UCSD-AML1 (cell line): ENCODE measurements at regions not wholly inside any gene's neighbourhood (a gene's known extent, or its start where the extent isn't known, plus 50 kb on each side); places are given as distances from the start of the nearest gene placed in this dataset.

ENCODE experiments used
- DNase-seq: peaks from one replicate; lab custom pipeline; 2025; ENCODE audit not compliant: unreplicated experiment; lab: John Stamatoyannopoulos, UW

DNA sequence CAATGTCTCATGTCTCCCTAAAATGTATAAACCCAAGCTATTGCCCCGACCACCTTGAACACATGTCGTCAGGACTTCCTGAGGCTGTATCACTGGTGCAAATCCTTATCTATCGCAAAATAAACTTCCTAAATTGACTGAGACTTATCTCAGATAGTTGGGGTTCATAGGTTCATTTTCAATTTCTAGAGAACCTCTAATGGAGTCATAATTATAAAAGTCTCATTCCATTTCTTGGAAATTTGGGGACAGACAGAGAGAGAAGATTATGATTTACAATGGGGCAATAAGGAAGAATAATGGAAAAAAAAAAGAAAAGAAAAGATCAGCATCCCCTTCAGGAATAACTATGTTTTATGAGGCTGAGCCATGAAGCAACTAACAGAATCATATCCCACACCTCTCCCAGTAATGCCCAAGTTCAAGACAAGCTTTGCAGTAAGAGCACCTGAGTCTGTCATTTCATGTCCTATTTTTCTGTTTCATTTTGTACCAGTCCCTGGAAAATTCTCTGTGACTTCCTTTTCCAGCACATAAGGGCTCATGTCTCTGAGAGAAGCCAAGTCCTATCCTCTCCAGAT is 70.0 kb upstream of the ETS2 start:
- no peak for DNase-seq

DNA sequence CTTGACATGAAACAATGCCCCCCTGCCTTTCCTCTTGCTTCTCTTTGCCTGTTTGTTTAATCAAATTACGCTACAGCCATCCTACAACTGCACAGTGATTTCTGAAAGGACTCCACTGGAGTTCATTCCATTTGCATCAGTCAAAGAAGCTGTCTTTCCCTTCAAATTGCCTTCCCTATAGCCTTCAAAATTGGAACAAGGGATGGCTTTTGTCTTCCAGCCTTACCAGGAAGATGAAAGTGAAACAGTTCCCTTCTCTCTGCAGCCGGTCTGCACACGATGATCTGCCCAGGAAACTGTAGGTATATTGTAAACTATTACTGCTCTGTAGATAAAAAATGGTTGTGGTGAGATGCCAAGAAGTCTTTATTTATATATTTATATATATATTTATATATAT is 65.6 kb upstream of the ETS2 start:
- no peak for DNase-seq

DNA sequence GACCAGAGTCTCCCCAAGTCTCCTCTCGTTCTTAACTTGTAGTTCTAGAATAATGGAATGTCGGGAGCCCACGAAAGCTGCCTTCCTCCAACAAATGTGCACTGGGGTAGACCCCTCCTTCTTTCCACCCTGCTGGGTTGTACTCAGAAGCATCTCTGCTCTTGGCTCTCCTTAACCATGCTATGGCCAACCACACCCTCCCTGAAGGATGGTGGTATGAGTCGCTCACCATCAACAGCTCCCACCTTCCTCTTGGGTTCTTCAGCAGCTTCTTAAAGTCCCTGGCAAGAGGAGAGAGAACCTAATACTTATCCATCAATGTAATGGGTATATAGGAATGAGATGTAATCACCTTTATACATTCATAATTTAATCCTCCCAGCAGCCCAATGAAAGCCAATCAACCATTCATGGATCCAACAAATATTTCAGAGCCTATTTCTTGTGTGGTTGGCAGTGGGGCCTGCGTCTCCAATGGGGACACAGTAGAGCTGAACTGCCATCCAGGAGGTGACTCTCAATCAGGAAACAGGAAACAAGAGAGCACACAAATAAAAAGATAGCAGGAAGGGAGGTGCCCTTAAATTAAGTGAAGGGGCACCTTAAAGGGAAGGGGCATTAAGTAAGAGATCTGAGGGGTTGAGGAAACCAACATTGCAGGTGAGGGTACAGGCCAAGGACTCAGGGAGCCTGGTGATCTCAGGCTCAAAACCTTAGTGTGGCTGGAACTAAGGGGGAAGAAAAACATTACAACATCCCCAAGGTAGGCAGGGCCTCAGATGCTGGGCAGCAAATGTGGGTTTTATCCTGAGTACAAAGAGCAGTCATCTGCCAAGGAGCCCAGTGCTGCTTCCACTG is 64.4 kb upstream of the ETS2 start:
- no peak for DNase-seq

- DNase-seq = no peak
Observed at GRCh38 chr21:38741950-38742256, 63.8 kb upstream of the ETS2 start.

DNA sequence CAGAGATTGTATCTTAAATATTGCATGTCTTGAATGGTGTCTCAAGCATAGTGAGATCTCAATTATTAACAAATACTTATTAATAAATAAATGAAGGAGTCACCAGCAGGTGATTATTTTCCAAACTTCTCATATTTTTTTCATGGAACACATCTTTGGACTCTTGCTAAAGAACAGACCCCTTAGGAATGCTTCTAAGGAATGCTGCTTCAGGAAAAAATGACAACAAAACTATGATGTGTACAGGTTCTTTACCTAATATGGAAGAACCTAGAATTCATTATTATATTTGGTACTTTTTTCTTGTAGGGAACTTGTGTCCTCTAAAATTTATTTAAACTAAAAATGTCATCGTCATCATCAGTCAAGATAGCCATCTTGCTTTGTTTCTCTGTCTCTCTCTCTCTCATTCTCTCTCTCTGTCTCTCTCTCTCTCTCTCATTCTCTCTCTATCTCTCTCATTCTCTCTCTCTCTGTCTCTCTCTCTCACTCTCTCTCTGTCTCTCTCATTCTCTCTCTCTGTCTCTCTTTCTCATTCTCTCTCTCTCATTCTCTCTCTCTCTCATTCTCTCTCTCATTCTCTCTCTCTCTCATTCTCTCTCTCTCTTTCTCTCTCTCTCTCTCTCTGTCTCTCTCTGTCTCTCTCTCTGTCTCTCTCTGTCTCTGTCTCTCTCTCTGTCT is 63.0 kb upstream of the ETS2 start:
- no peak for DNase-seq

DNA sequence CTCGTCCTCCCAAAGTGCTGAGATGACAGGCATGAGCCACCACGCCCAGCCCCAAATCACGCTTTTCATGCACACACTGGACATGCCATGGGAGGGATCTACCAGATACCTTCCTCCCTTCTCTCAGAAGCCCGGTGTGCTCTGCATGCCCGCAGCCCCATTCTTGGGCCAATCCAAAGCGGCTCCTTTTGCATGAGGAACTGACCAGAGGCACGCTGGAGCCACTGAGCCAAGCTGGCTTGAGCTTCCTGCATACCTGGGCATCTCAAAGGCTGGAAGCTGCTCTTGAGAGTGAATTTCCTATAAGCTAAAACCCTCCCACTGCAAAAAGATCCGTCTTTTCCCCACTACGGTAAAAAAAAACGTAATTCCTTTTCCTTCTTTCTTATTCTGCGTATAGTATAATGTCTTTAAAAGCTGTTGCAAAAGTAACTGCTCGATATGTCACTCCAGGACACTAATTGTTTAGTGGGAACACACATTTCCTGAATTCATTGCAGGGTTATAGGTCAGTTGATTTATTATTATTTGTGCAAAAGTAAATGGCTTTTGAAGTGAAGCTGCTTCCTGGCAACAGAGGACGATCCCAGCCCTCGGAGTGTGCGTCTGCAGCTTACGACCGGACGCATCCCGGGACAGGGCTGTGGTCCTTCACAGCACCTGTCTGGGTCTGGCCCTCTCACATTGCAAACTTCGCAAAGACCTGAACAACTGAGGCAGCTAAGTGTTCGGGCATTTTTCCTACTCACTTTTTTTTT is 61.8 kb upstream of the ETS2 start:
- no peak for DNase-seq

DNA sequence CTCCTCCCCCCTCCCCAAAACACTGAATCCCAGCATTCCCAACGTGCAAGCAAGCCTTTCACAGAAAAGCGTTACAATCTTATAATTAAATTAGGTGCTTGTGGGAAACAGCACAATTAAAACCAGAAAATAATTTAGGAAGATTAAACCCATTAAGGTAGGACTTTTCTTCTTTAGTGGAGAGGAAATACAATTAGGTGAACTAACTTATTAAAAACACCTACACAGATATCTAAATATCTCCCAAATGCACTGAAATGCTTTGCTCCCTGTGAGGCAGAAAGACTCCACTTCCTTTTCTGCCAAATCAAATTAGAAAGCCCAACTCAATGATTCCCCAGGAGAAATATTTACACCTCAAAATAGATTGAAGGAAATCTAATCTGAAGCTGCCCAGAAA is 60.9 kb upstream of the ETS2 start:
- DNase-seq = no peak

DNA sequence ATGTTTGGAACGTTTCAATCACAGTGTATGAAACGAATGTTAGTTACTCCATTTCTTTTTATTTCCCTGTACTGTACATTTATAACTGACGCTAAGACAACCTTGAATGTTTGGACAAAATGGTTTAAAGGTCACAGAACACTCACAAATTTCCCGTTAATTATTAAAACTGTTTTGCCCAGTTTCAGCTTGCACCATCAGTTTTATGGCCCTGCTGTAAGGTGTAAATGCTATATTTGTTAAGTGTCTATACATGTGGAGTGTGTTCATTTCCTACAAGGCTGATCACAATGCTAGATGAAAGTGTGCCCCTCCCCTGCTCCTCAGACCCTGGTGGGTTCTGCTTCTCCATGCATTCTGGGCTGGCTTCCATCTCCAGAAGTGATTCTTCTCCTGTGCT is 57.9 kb upstream of the ETS2 start:
- no peak for DNase-seq

GRCh38 chr21:38751379-38752050 is 54.2 kb upstream of the ETS2 start:
- DNase-seq = peak; percentile 84

- DNase-seq = no peak
Observed at GRCh38 chr21:38752051-38752505, 53.7 kb upstream of the ETS2 start.

GRCh38 chr21:38753114-38753513 is 52.6 kb upstream of the ETS2 start:
- no peak for DNase-seq

GRCh38 chr21:38753557-38753971 is 52.2 kb upstream of the ETS2 start:
- no peak for DNase-seq
